Cerebellar nuclear complex (tissue), 1 donor: ENCODE measurements at regions not wholly inside any gene's neighbourhood (a gene's known extent, or its start where the extent isn't known, plus 50 kb on each side); places are given as distances from the start of the nearest gene placed in this dataset.

Experiments
- DNase-seq, 2 experiments: peaks; one replicate each; lab custom pipeline; 2025; lab: John Stamatoyannopoulos, UW

- no peak for DNase-seq
These were observed 139.8 kb upstream of the GSE1 start for GRCh38 chr16:85473323-85473722.

GRCh38 chr16:85473909-85474620 lies 139.1 kb upstream of the GSE1 start:
- DNase-seq, result no peak

GRCh38 chr16:85474621-85475217 lies 138.4 kb upstream of the GSE1 start:
- no peak for DNase-seq

GRCh38 chr16:85475233-85475632 lies 137.9 kb upstream of the GSE1 start:
- no peak for DNase-seq

GRCh38 chr16:85475691-85476300 lies 137.3 kb upstream of the GSE1 start:
- no peak for DNase-seq

GRCh38 chr16:85476389-85476788 lies 136.7 kb upstream of the GSE1 start:
- DNase-seq, result no peak

- DNase-seq, result no peak
These were observed 135.2 kb upstream of the GSE1 start for GRCh38 chr16:85477801-85478363.

GRCh38 chr16:85479972-85480726 lies 133.0 kb upstream of the GSE1 start:
- no peak for DNase-seq

- DNase-seq, result no peak
These were observed 132.4 kb upstream of the GSE1 start for GRCh38 chr16:85480727-85481101.

- DNase-seq, result no peak
These were observed 131.9 kb upstream of the GSE1 start for GRCh38 chr16:85481206-85481605.

- no peak for DNase-seq
These were observed 131.4 kb upstream of the GSE1 start for GRCh38 chr16:85481738-85482137.

GRCh38 chr16:85483424-85483823 lies 129.7 kb upstream of the GSE1 start:
- no peak for DNase-seq

GRCh38 chr16:85484347-85485300 lies 128.5 kb upstream of the GSE1 start:
- DNase-seq, result peak in 1 of 2 experiments; percentile 18

GRCh38 chr16:85485379-85485778 lies 127.7 kb upstream of the GSE1 start:
- peak in 1 of 2 experiments; percentile 50 for DNase-seq

- DNase-seq, result no peak
These were observed 126.7 kb upstream of the GSE1 start for GRCh38 chr16:85486256-85486915.

- DNase-seq, result no peak
These were observed 124.7 kb upstream of the GSE1 start for GRCh38 chr16:85488414-85488813.

GRCh38 chr16:85490407-85491057 lies 122.6 kb upstream of the GSE1 start:
- no peak for DNase-seq

GRCh38 chr16:85491058-85491771 lies 121.9 kb upstream of the GSE1 start:
- DNase-seq, result no peak

- DNase-seq, result peak; percentile 62 to 87
These were observed 121.3 kb upstream of the GSE1 start for GRCh38 chr16:85491798-85492294.
